ENCODE measurements at regions not wholly inside any gene's neighbourhood (a gene's known extent, or its start where the extent isn't known, plus 50 kb on each side); places are given as distances from the start of the nearest gene placed in this dataset.
A peak's percentile ranks its signal among the peaks of the same experiment; 100 is the strongest.

- no peaks in the 10 kb centered on the region for H4K20me1 ChIP-seq (ENCODE audit: control insufficient read depth, insufficient read depth)
- no peaks in the 10 kb centered on the region for H3K9me3 ChIP-seq (replicated peaks; ENCODE audit: control insufficient read depth, insufficient read depth, low read length)
- H3K4me1 ChIP-seq (ENCODE audit: control insufficient read depth, insufficient read depth, low read length), result no peaks in the 10 kb centered on the region
- H3K27ac ChIP-seq (ENCODE audit: control insufficient read depth, insufficient read depth), result no peak overlapping the region
- no peaks in the 10 kb centered on the region for H3K79me2 ChIP-seq (ENCODE audit: control insufficient read depth, insufficient read depth, low read length)
- POLR2A ChIA-PET, result no interaction called here
- FAIRE-seq (no peak), ATAC-seq (no peak), DNase-seq (ENCODE audit: low read depth, low spot score) (no peak)
- BruUV-seq (replicated peaks), result no TSS peak
- intact Hi-C loops (cut with micrococcal nuclease; ENCODE audit: unreplicated experiment), result no loop called here
- CTCF ChIA-PET, result no interaction called here
- RAD21 ChIA-PET (ENCODE audit: unreplicated experiment), result no interaction called here
- H3K4me3 ChIP-seq, result no peak overlapping the region
- no peaks in the 10 kb centered on the region for H3K36me3 ChIP-seq (ENCODE audit: control insufficient read depth in 2 of 2, insufficient read depth in 2 of 2, low read length in 1 of 2)
- in situ Hi-C loops (cut with MboI), result no loop called here
- H2AFZ ChIP-seq (ENCODE audit: control insufficient read depth, low read depth, low read length), result no peak overlapping the region
- H3K9ac ChIP-seq (ENCODE audit: control insufficient read depth, insufficient read depth, low read length), result no peak overlapping the region
- H3K27me3 ChIP-seq (replicated peaks in 1 of 2; ENCODE audit: control insufficient read depth in 2 of 2, insufficient read depth in 2 of 2, low read length in 1 of 2), result no peaks in the 10 kb centered on the region
- H3K4me2 ChIP-seq (ENCODE audit: control insufficient read depth, insufficient read depth), result no peak overlapping the region
- SMC1A ChIA-PET (ENCODE audit: uncharacterized antibody, unreplicated experiment), result no interaction called here
- WGBS (ENCODE audit: insufficient coverage, insufficient replicate concordance, low lambda C conversion rate, missing lambda C conversion rate), result 21% methylated on average over 3 of the region's 3 CpGs
- TF ChIP-seq CEBPB (IDR thresholded peaks at IDR 0.05; ENCODE audit: borderline replicate concordance in 1 of 2, low read depth in 2 of 2, low read length in 2 of 2) (no peak), USF2 (IDR thresholded peaks at IDR 0.05; ENCODE audit: borderline replicate concordance, low read depth, low read length) (no peak; the same call in 1 of the 2 replicates), CBFB (IDR thresholded peaks at IDR 0.05; ENCODE audit: low read depth) (no peak), SIX5 (IDR thresholded peaks at IDR 0.05; ENCODE audit: low read depth, low read length, severe bottlenecking) (peak; percentile 62), ZBTB4 (CRISPR knock-in tag; IDR thresholded peaks at IDR 0.05) (no peak), ATF3 (IDR thresholded peaks at IDR 0.05; ENCODE audit: borderline replicate concordance, extremely low read depth, low read depth, low read length) (peak; percentile 23; the same call in 1 of the 2 replicates), YY1 (IDR thresholded peaks at IDR 0.05; ENCODE audit: low read depth, low read length) (peak; percentile 39; the same call in 1 of the 2 replicates), PML (IDR thresholded peaks at IDR 0.05; ENCODE audit: low read length) (no peak), CBX3 (IDR thresholded peaks at IDR 0.05; ENCODE audit: borderline replicate concordance, low read depth) (no peak), MTA2 (IDR thresholded peaks at IDR 0.05; ENCODE audit: low read depth) (no peak), ZNF592 (IDR thresholded peaks at IDR 0.05) (no peak), NFYB (IDR thresholded peaks at IDR 0.05; ENCODE audit: insufficient read depth, low read depth, low read length) (no peak), ASH2L (IDR thresholded peaks at IDR 0.05; ENCODE audit: borderline replicate concordance, low read depth) (no peak), MAX (IDR thresholded peaks at IDR 0.05; ENCODE audit: low read depth, low read length) (no peak), RBBP5 (conservative IDR thresholded peaks at IDR 0.05) (no peak), NR2C1 (IDR thresholded peaks at IDR 0.05) (no peak), POU2F2 (IDR thresholded peaks at IDR 0.05; ENCODE audit: borderline replicate concordance, low read depth, low read length) (no peak), NR2F1 (conservative IDR thresholded peaks at IDR 0.05) (no peak)
Observed at GRCh38 chr21:26686278-26686677, 113.2 kb upstream of the CYYR1 start.

Data from GM12878 (cell line).